Breast epithelium (tissue), 3 donors: ENCODE measurements at regions not wholly inside any gene's neighbourhood (a gene's known extent, or its start where the extent isn't known, plus 50 kb on each side); places are given as distances from the start of the nearest gene placed in this dataset.

Source experiments
- CTCF ChIP-seq, 3 donors: fragments of 450-650 bp; IDR thresholded peaks; one replicate each; pipeline ENCODE4 v1.5.1; 2016 to 2017; ENCODE audit warnings: antibody characterized with exemption in 3 of 3, mild to moderate bottlenecking in 3 of 3, moderate library complexity in 3 of 3
- POLR2A ChIP-seq: fragments of 450-650 bp; IDR thresholded peaks from one replicate; pipeline ENCODE4 v1.6.1; 2016; ENCODE audit warnings: antibody characterized with exemption, mild to moderate bottlenecking, moderate library complexity
- POLR2AphosphoS5 ChIP-seq, 3 donors: sonication (generic); formaldehyde crosslinking; IDR thresholded peaks; one replicate each; pipeline ENCODE4 v1.6.1; 2017; ENCODE audit warnings: antibody characterized with exemption in 3 of 3

- TF ChIP-seq CTCF (IDR thresholded peaks at IDR 0.05) (no peak), POLR2A (no peak), POLR2AphosphoS5 (IDR thresholded peaks at IDR 0.05) (no peak)
These were observed 437.5 kb downstream of the HTR1B start for GRCh38 chr6:77025736-77026223.
